ENCODE measurements at regions not wholly inside any gene's neighbourhood (a gene's known extent, or its start where the extent isn't known, plus 50 kb on each side); places are given as distances from the start of the nearest gene placed in this dataset.

DNA sequence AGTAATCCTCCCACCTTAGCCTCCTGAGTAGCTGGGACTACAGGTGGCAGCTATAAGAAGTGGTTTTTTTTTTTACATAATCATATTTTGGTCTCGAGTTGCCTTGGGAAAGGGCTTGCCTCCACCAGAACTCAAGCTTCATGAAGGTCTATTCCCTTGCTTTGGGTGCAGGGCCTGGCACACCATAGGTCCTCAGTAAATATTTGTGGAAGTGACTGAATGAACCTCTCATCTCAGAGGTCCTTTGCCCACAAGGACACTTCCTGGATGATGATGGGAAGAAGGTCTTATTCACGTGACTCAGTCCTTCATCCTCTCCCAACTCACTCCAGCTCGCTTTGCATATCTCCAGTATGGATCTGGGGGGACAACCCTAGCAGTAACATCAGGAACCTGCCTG lies 114.0 kb upstream of the MED13L start:
- intact Hi-C loops (cut with micrococcal nuclease; ENCODE audit: unreplicated experiment): no loop called here
- H3K27me3 ChIP-seq (replicated peaks; ENCODE audit: control insufficient read depth, insufficient read depth, low read length): no peaks in the 10 kb centered on the region
- Mint-ChIP-seq H3K9me3 (ENCODE audit: unreplicated experiment) (no peaks in the 10 kb centered on the region), H3K36me3 (ENCODE audit: insufficient read depth, unreplicated experiment) (no peaks in the 10 kb centered on the region), H3K27me3 (ENCODE audit: insufficient read depth, unreplicated experiment) (no peaks in the 10 kb centered on the region), H3K4me1 (ENCODE audit: low read depth, unreplicated experiment) (peaks cover 7% of the 10 kb centered on the region), H3K4me3 (ENCODE audit: unreplicated experiment) (no peak overlapping the region), H3K27ac (ENCODE audit: unreplicated experiment) (no peak overlapping the region)
- H3K4me1 ChIP-seq: peaks cover 4% of the 10 kb centered on the region
- TF ChIP-seq, protein P1, sequence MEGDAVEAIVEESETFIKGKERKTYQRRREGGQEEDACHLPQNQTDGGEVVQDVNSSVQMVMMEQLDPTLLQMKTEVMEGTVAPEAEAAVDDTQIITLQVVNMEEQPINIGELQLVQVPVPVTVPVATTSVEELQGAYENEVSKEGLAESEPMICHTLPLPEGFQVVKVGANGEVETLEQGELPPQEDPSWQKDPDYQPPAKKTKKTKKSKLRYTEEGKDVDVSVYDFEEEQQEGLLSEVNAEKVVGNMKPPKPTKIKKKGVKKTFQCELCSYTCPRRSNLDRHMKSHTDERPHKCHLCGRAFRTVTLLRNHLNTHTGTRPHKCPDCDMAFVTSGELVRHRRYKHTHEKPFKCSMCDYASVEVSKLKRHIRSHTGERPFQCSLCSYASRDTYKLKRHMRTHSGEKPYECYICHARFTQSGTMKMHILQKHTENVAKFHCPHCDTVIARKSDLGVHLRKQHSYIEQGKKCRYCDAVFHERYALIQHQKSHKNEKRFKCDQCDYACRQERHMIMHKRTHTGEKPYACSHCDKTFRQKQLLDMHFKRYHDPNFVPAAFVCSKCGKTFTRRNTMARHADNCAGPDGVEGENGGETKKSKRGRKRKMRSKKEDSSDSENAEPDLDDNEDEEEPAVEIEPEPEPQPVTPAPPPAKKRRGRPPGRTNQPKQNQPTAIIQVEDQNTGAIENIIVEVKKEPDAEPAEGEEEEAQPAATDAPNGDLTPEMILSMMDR (IDR thresholded peaks at IDR 0.05; ENCODE audit: insufficient read depth in 1 of 2, low read depth in 1 of 2, low read length in 1 of 2, severe bottlenecking in 1 of 2, unreplicated experiment in 1 of 2): no peak
- H3K4me3 ChIP-seq (ENCODE audit: low read depth, low read length): no peak overlapping the region
- ChIA-PET POLR2A (interaction anchor here (0.5 kb wide), 1 partner anchor 33 kb away, joined by 4 read pairs; no protein-coding TSS in a partner anchor), CTCF (no interaction called here)
- no peak for DNase-seq
- no peaks in the 10 kb centered on the region for H3K36me3 ChIP-seq (ENCODE audit: control insufficient read depth, insufficient read depth, low read length)
- BruUV-seq (replicated peaks): no TSS peak
- H3K9me3 ChIP-seq: no peaks in the 10 kb centered on the region

DNA sequence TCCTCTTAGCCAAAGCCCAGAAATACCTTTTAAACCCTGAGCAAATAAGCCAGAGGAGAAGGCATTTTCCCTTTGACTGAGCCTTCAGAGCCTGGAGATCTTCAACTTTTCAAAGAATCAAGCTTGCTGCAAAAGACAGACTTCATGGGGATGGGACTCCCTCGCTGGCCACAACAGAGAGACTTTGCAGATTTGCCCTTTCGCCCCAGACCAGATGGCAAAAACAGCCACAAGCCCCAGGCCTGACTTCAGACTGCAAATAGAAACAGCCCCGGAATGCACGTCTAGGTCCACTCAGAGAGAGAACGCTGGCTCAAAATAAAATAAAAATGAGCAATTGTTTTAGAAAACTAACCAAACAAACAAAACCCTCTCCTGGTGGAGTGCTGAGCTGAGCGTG lies 114.6 kb upstream of the MED13L start:
- Mint-ChIP-seq H3K27me3 (ENCODE audit: insufficient read depth, unreplicated experiment) (no peaks in the 10 kb centered on the region), H3K4me1 (ENCODE audit: low read depth, unreplicated experiment) (peaks cover 7% of the 10 kb centered on the region), H3K9me3 (ENCODE audit: unreplicated experiment) (no peaks in the 10 kb centered on the region), H3K4me3 (ENCODE audit: unreplicated experiment) (no peak overlapping the region), H3K36me3 (ENCODE audit: insufficient read depth, unreplicated experiment) (no peaks in the 10 kb centered on the region), H3K27ac (ENCODE audit: unreplicated experiment) (no peak overlapping the region)
- DNase-seq: no peak
- ChIA-PET CTCF (no interaction called here), POLR2A (interaction anchor here (0.5 kb wide), 1 partner anchor 34 kb away, joined by 4 read pairs; no protein-coding TSS in a partner anchor)
- Histone ChIP-seq H3K9me3 (no peaks in the 10 kb centered on the region), H3K4me3 (ENCODE audit: low read depth, low read length) (no peak overlapping the region), H3K4me1 (peaks cover 4% of the 10 kb centered on the region), H3K36me3 (ENCODE audit: control insufficient read depth, insufficient read depth, low read length) (no peaks in the 10 kb centered on the region), H3K27me3 (replicated peaks; ENCODE audit: control insufficient read depth, insufficient read depth, low read length) (no peaks in the 10 kb centered on the region)
- TF ChIP-seq, protein P1 (IDR thresholded peaks at IDR 0.05; ENCODE audit: insufficient read depth in 1 of 2, low read depth in 1 of 2, low read length in 1 of 2, severe bottlenecking in 1 of 2, unreplicated experiment in 1 of 2): no peak
- intact Hi-C loops (cut with micrococcal nuclease; ENCODE audit: unreplicated experiment): no loop called here
- no TSS peak for BruUV-seq (replicated peaks)

DNA sequence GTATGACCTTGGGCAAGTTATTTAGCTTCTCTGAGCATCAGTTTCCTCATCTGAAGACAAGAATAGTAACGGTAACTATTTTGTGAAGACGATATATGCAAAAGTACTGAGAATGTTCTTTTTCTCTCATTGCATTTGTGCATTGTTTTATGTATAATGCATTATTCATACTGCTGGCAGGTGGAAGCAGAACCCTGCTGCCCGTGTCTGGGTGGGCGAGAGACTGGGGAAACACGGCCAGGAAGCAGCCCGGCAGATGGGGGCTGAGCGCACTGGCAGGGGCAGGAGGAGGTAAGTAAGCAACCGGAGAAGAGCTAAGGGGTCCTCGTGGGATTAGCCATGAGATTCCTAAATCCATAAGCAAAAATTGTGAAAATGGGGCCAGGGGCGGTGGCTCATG lies 115.8 kb upstream of the MED13L start:
- Mint-ChIP-seq H3K4me3 (ENCODE audit: unreplicated experiment) (no peak overlapping the region), H3K9me3 (ENCODE audit: unreplicated experiment) (peaks cover 2% of the 10 kb centered on the region), H3K36me3 (ENCODE audit: insufficient read depth, unreplicated experiment) (no peaks in the 10 kb centered on the region), H3K4me1 (ENCODE audit: low read depth, unreplicated experiment) (peaks cover 7% of the 10 kb centered on the region), H3K27ac (ENCODE audit: unreplicated experiment) (no peak overlapping the region), H3K27me3 (ENCODE audit: insufficient read depth, unreplicated experiment) (no peaks in the 10 kb centered on the region)
- Histone ChIP-seq H3K27me3 (replicated peaks; ENCODE audit: control insufficient read depth, insufficient read depth, low read length) (no peaks in the 10 kb centered on the region), H3K36me3 (ENCODE audit: control insufficient read depth, insufficient read depth, low read length) (no peaks in the 10 kb centered on the region), H3K4me1 (peaks cover 4% of the 10 kb centered on the region), H3K4me3 (ENCODE audit: low read depth, low read length) (no peak overlapping the region), H3K9me3 (no peaks in the 10 kb centered on the region)
- ChIA-PET CTCF (no interaction called here), POLR2A (no interaction called here)
- TF ChIP-seq, protein P1 (IDR thresholded peaks at IDR 0.05; ENCODE audit: insufficient read depth in 1 of 2, low read depth in 1 of 2, low read length in 1 of 2, severe bottlenecking in 1 of 2, unreplicated experiment in 1 of 2): no peak
- intact Hi-C loops (cut with micrococcal nuclease; ENCODE audit: unreplicated experiment): no loop called here
- no TSS peak for BruUV-seq (replicated peaks)
- no peak for DNase-seq
